ENCODE measurements at regions not wholly inside any gene's neighbourhood (a gene's known extent, or its start where the extent isn't known, plus 50 kb on each side); places are given as distances from the start of the nearest gene placed in this dataset.
"Not testable (repeated sequence)": the region's sequence is repeated elsewhere in the genome, so short reads cannot be mapped to it uniquely, and the experiment has no call there.

- DNase-seq = no peak
Measured at GRCh38 chr3:152583963-152584362, 251.0 kb upstream of the P2RY1 start.

GRCh38 chr3:152586974-152587373 lies 248.0 kb upstream of the P2RY1 start:
- DNase-seq = no peak

- DNase-seq = no peak
Measured at GRCh38 chr3:152587861-152588260, 247.1 kb upstream of the P2RY1 start.

GRCh38 chr3:152589644-152590043 lies 245.3 kb upstream of the P2RY1 start:
- DNase-seq = no peak

- DNase-seq = no peak
Measured at GRCh38 chr3:152591515-152591914, 243.4 kb upstream of the P2RY1 start.

GRCh38 chr3:152593242-152593641 lies 241.7 kb upstream of the P2RY1 start:
- no peak for DNase-seq

- DNase-seq = no peak
Measured at GRCh38 chr3:152595975-152596821, 238.7 kb upstream of the P2RY1 start.

GRCh38 chr3:152596832-152597231 lies 238.1 kb upstream of the P2RY1 start:
- DNase-seq = not testable (repeated sequence)

GRCh38 chr3:152606146-152606545 lies 228.8 kb upstream of the P2RY1 start:
- DNase-seq = no peak

- DNase-seq = no peak
Measured at GRCh38 chr3:152607179-152607578, 227.8 kb upstream of the P2RY1 start.

GRCh38 chr3:152608696-152609594 lies 226.0 kb upstream of the P2RY1 start:
- no peak for DNase-seq

GRCh38 chr3:152609891-152610290 lies 225.0 kb upstream of the P2RY1 start:
- no peak for DNase-seq

GRCh38 chr3:152610622-152611021 lies 224.3 kb upstream of the P2RY1 start:
- DNase-seq = no peak

GRCh38 chr3:152611905-152612304 lies 223.0 kb upstream of the P2RY1 start:
- DNase-seq = no peak

GRCh38 chr3:152613851-152614250 lies 221.1 kb upstream of the P2RY1 start:
- no peak for DNase-seq

- no peak for DNase-seq
Measured at GRCh38 chr3:152615681-152616080, 219.2 kb upstream of the P2RY1 start.

GRCh38 chr3:152617609-152618008 lies 217.3 kb upstream of the P2RY1 start:
- no peak for DNase-seq

- no peak for DNase-seq
Measured at GRCh38 chr3:152618529-152618928, 216.4 kb upstream of the P2RY1 start.

GRCh38 chr3:152619691-152620090 lies 215.2 kb upstream of the P2RY1 start:
- no peak for DNase-seq

- DNase-seq = no peak
Measured at GRCh38 chr3:152620395-152620794, 214.5 kb upstream of the P2RY1 start.

GRCh38 chr3:152621006-152621868 lies 213.7 kb upstream of the P2RY1 start:
- DNase-seq = no peak

- no peak for DNase-seq
Measured at GRCh38 chr3:152621967-152622810, 212.7 kb upstream of the P2RY1 start.
